GM12892 (cell line): ENCODE measurements at regions not wholly inside any gene's neighbourhood (a gene's known extent, or its start where the extent isn't known, plus 50 kb on each side); places are given as distances from the start of the nearest gene placed in this dataset.

Experiments used
- POLR2A ChIP-seq: IDR thresholded peaks from 2 replicates; pipeline ENCODE4 v1.6.1; 2011; ENCODE audit warnings: low read depth, low read length, control low read depth
- POLR2AphosphoS5 ChIP-seq: IDR thresholded peaks from 2 replicates; pipeline ENCODE4 v1.6.1; 2011; ENCODE audit warnings: low read depth, low read length, control low read depth
- TAF1 ChIP-seq: IDR thresholded peaks from 2 replicates; pipeline ENCODE4 v1.6.1; 2011; ENCODE audit warnings: low read depth, mild to moderate bottlenecking, control low read depth, low read length, borderline replicate concordance

- TF ChIP-seq POLR2A (no peak), POLR2AphosphoS5 (no peak), TAF1 (no peak)
Observed at GRCh38 chr2:137824501-137824900, 139.8 kb upstream of the HNMT start.
